Parathyroid adenoma (tissue), 2 donors: ENCODE measurements at regions not wholly inside any gene's neighbourhood (a gene's known extent, or its start where the extent isn't known, plus 50 kb on each side); places are given as distances from the start of the nearest gene placed in this dataset.

Source experiments
- H2AFZ ChIP-seq: fragments of 300-600 bp; sonication (generic); one replicate; pipeline ENCODE4 v1.7.0; 2017; ENCODE audit warnings: antibody characterized with exemption, mild to moderate bottlenecking
- H3K27ac ChIP-seq: fragments of 300-600 bp; sonication (generic); one replicate; pipeline ENCODE4 v1.7.0; 2017
- H3K27me3 ChIP-seq: fragments of 300-600 bp; sonication (generic); one replicate; pipeline ENCODE4 v1.7.0; 2017; ENCODE audit warnings: low read length; ENCODE audit not compliant: control insufficient read depth, insufficient read depth
- H3K36me3 ChIP-seq: fragments of 300-600 bp; sonication (generic); one replicate; pipeline ENCODE4 v1.7.0; 2017; ENCODE audit warnings: low read length; ENCODE audit not compliant: control insufficient read depth, insufficient read depth
- H3K4me1 ChIP-seq: fragments of 300-600 bp; sonication (generic); one replicate; pipeline ENCODE4 v1.7.0; 2017; ENCODE audit warnings: control low read depth
- H3K4me2 ChIP-seq: fragments of 300-600 bp; sonication (generic); one replicate; pipeline ENCODE4 v1.7.0; 2017; ENCODE audit warnings: low read length
- H3K4me3 ChIP-seq: fragments of 300-600 bp; sonication (generic); one replicate; pipeline ENCODE4 v1.7.0; 2017; ENCODE audit warnings: low read depth, low read length
- H3K79me2 ChIP-seq: fragments of 300-600 bp; sonication (generic); one replicate; pipeline ENCODE4 v1.7.0; 2017; ENCODE audit warnings: control low read depth
- H3K9ac ChIP-seq: fragments of 300-600 bp; sonication (generic); one replicate; pipeline ENCODE4 v1.7.0; 2017; ENCODE audit warnings: mild to moderate bottlenecking
- H3K9me3 ChIP-seq: fragments of 300-600 bp; sonication (generic); one replicate; pipeline ENCODE4 v1.7.0; 2017; ENCODE audit warnings: low read length; ENCODE audit not compliant: control insufficient read depth
- TF ChIP-seq, protein P1 (sequence below): fragments of 300-600 bp; sonication (generic); IDR thresholded peaks from one replicate; pipeline ENCODE4 v1.7.0; 2017; ENCODE audit warnings: antibody characterized with exemption, mild to moderate bottlenecking
- donor health status: primary hyperparathyroidism.

DNA sequence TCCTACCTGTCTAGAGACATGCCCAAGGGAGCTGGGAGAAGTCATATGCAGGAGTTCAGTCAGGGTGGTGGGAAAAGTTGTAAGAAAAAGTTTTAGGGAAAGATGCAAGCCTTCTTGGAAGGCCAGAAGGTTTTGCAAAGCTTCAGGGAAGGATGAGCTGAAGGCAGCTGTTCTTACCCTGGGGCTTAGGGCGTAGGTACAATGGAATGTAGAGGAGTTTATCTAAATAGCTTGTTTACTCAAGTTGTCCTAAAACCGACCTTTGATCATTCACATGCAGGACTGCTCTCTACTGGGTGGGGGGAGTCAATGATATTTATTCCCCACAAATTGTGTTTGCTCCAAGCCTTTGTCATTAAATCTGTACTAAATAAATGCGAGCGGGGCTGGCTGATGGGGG is 277.0 kb downstream of the CRPPA start:
- no peak overlapping the region for H2AFZ ChIP-seq
- TF ChIP-seq, protein P1, sequence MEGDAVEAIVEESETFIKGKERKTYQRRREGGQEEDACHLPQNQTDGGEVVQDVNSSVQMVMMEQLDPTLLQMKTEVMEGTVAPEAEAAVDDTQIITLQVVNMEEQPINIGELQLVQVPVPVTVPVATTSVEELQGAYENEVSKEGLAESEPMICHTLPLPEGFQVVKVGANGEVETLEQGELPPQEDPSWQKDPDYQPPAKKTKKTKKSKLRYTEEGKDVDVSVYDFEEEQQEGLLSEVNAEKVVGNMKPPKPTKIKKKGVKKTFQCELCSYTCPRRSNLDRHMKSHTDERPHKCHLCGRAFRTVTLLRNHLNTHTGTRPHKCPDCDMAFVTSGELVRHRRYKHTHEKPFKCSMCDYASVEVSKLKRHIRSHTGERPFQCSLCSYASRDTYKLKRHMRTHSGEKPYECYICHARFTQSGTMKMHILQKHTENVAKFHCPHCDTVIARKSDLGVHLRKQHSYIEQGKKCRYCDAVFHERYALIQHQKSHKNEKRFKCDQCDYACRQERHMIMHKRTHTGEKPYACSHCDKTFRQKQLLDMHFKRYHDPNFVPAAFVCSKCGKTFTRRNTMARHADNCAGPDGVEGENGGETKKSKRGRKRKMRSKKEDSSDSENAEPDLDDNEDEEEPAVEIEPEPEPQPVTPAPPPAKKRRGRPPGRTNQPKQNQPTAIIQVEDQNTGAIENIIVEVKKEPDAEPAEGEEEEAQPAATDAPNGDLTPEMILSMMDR: no peak

DNA sequence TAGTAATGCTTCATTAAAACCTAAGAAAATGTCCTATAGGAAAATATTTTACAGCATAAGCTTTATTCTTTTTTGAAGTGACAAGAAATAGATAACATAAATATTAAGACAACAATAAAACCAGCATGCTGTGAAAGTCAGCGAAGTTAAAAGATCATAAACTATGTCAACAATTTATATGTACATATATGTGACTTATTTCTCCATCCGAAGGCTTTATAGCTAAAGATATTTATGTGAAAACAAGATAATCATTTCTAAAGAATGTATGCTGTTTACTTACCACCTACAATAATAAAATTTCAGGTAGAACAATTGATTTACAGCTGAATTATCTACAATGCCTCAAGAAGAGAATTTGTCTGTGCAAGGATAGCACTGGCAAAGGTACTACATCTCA is 283.4 kb downstream of the CRPPA start:
- H2AFZ ChIP-seq: no peak overlapping the region
- no peaks in the 10 kb centered on the region for H3K79me2 ChIP-seq
- TF ChIP-seq, protein P1: no peak
- no peaks in the 10 kb centered on the region for H3K36me3 ChIP-seq
- H3K27me3 ChIP-seq: no peaks in the 10 kb centered on the region
- no peak overlapping the region for H3K9ac ChIP-seq
- H3K4me2 ChIP-seq: no peak overlapping the region
- no peak overlapping the region for H3K27ac ChIP-seq
- no peaks in the 10 kb centered on the region for H3K4me1 ChIP-seq
- H3K4me3 ChIP-seq: no peak overlapping the region
- no peaks in the 10 kb centered on the region for H3K9me3 ChIP-seq

More for the DNA sequence above, 277.0 kb downstream of the CRPPA start:
- Histone ChIP-seq H3K79me2 (no peaks in the 10 kb centered on the region), H3K36me3 (no peaks in the 10 kb centered on the region), H3K4me3 (no peak overlapping the region), H3K9ac (no peak overlapping the region), H3K27me3 (no peaks in the 10 kb centered on the region), H3K27ac (no peak overlapping the region), H3K4me2 (no peak overlapping the region), H3K9me3 (no peaks in the 10 kb centered on the region), H3K4me1 (no peaks in the 10 kb centered on the region)

GRCh38 chr7:16136896-16137295 is 284.4 kb downstream of the CRPPA start:
- no peak overlapping the region for H3K9ac ChIP-seq
- no peaks in the 10 kb centered on the region for H3K79me2 ChIP-seq
- H3K9me3 ChIP-seq: no peaks in the 10 kb centered on the region
- no peak overlapping the region for H3K4me2 ChIP-seq
- no peak overlapping the region for H3K4me3 ChIP-seq
- H2AFZ ChIP-seq: no peak overlapping the region
- no peaks in the 10 kb centered on the region for H3K4me1 ChIP-seq
- TF ChIP-seq, protein P1: no peak
- no peaks in the 10 kb centered on the region for H3K36me3 ChIP-seq
- no peak overlapping the region for H3K27ac ChIP-seq
- no peaks in the 10 kb centered on the region for H3K27me3 ChIP-seq

DNA sequence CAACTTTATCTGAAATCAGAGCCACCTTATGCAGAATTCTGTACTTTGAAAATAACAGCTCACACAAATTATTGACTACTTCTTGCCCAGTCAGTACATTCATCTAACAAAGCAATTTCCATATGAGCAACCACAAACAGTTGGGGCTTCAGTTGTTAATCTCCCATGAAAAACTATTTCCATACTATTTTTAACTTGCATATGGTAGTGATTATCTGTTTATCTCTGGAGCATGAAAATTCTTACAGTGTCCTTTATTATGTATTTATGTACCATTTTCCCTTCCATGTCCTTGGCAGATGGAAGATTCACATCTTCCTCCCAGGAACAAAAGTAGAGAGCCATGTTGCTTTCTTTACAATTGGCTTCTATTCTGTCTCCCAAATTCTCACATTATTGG is 285.7 kb downstream of the CRPPA start:
- H3K4me3 ChIP-seq: no peak overlapping the region
- no peak overlapping the region for H3K9ac ChIP-seq
- no peak overlapping the region for H2AFZ ChIP-seq
- H3K4me2 ChIP-seq: no peak overlapping the region
- no peaks in the 10 kb centered on the region for H3K79me2 ChIP-seq
- H3K27me3 ChIP-seq: no peaks in the 10 kb centered on the region
- no peaks in the 10 kb centered on the region for H3K9me3 ChIP-seq
- H3K27ac ChIP-seq: no peak overlapping the region
- H3K4me1 ChIP-seq: no peaks in the 10 kb centered on the region
- no peaks in the 10 kb centered on the region for H3K36me3 ChIP-seq
- TF ChIP-seq, protein P1: no peak
